ENCODE measurements at regions not wholly inside any gene's neighbourhood (a gene's known extent, or its start where the extent isn't known, plus 50 kb on each side); places are given as distances from the start of the nearest gene placed in this dataset.

DNA sequence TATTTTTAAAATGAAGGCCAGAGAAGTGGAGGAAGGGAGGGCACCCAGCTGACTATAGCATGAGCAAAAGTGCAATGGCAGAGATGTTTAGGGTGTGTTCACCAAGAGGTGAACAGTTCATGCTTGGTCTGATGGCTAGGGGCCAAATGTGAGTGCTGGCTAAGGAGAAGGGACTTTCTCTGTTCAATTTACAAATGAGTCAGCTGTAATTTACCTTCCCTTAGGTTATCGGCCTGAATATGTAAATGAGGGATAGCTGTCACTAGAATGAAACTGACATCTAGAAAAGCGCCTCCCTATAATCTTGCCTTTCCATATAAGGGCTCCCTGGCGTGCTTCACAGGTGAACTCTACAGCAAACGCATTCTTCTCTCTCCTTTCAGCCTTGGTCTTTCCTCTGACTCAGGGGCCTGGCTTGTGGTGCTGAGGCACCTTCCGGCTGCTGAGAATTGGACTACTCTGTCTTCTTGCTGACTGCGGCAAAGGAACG lies 114.7 kb upstream of the BACH2 start (continued):
- TF ChIP-seq, protein P1, sequence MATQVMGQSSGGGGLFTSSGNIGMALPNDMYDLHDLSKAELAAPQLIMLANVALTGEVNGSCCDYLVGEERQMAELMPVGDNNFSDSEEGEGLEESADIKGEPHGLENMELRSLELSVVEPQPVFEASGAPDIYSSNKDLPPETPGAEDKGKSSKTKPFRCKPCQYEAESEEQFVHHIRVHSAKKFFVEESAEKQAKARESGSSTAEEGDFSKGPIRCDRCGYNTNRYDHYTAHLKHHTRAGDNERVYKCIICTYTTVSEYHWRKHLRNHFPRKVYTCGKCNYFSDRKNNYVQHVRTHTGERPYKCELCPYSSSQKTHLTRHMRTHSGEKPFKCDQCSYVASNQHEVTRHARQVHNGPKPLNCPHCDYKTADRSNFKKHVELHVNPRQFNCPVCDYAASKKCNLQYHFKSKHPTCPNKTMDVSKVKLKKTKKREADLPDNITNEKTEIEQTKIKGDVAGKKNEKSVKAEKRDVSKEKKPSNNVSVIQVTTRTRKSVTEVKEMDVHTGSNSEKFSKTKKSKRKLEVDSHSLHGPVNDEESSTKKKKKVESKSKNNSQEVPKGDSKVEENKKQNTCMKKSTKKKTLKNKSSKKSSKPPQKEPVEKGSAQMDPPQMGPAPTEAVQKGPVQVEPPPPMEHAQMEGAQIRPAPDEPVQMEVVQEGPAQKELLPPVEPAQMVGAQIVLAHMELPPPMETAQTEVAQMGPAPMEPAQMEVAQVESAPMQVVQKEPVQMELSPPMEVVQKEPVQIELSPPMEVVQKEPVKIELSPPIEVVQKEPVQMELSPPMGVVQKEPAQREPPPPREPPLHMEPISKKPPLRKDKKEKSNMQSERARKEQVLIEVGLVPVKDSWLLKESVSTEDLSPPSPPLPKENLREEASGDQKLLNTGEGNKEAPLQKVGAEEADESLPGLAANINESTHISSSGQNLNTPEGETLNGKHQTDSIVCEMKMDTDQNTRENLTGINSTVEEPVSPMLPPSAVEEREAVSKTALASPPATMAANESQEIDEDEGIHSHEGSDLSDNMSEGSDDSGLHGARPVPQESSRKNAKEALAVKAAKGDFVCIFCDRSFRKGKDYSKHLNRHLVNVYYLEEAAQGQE (IDR thresholded peaks at IDR 0.05; ENCODE audit: unreplicated experiment) = no peak
- TF ChIP-seq, protein P2, sequence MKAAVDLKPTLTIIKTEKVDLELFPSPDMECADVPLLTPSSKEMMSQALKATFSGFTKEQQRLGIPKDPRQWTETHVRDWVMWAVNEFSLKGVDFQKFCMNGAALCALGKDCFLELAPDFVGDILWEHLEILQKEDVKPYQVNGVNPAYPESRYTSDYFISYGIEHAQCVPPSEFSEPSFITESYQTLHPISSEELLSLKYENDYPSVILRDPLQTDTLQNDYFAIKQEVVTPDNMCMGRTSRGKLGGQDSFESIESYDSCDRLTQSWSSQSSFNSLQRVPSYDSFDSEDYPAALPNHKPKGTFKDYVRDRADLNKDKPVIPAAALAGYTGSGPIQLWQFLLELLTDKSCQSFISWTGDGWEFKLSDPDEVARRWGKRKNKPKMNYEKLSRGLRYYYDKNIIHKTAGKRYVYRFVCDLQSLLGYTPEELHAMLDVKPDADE (IDR thresholded peaks at IDR 0.05) = no peak

DNA sequence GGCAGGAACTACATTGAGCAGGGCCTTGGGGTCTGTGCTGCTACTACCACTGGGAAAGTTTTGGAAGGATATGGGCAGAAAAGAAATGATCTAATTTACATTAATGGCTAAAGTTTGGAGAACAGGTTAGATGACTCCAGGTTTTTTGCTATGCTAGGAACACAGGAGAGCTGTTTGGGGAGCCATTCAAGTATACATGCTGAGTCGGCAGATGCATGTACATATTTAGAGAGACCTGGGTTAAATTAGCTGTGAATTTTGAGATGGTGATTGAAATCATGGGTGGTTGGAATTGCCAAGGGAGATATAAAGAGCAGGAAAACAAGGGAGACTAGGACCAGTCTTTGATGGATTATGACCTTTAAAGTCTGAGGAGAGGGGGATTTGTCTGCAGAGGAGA lies 113.1 kb upstream of the BACH2 start:
- Histone ChIP-seq H3K9me2 (ENCODE audit: insufficient read depth) (0 out of 2 replicates have a peak, but pooled peaks cover 3% of the 10 kb centered on the region), H3K4me2 (no peak overlapping the region), H3K79me2 (replicated peaks; ENCODE audit: insufficient read depth) (no peaks in the 10 kb centered on the region), H4K20me1 (replicated peaks; ENCODE audit: insufficient read depth) (no peaks in the 10 kb centered on the region), H3K4me3 (no peak overlapping the region), H3K4me1 (ENCODE audit: insufficient read depth) (peaks cover 18% of the 10 kb centered on the region), H3F3A (replicated peaks; ENCODE audit: low read depth) (no peaks in the 10 kb centered on the region; the same call in 1 of the 2 replicates), H3K36me3 (ENCODE audit: insufficient read depth) (no peaks in the 10 kb centered on the region), H3K27me3 (ENCODE audit: insufficient read depth) (no peaks in the 10 kb centered on the region), H3K27ac (ENCODE audit: low read depth) (no peak overlapping the region), H2AFZ (no peak overlapping the region)
- ATAC-seq = no peak
- H3K9me3 Mint-ChIP-seq = peaks cover 10% of the 10 kb centered on the region; the same call in 2 of the 3 replicates
- DNase-seq (ENCODE audit: low spot score) = no peak
- H3K27me3 Mint-ChIP-seq (ENCODE audit: insufficient read depth, low read depth, poor library complexity) = peaks cover 10% of the 10 kb centered on the region
- H3K36me3 Mint-ChIP-seq (ENCODE audit: low read depth) = no peaks in the 10 kb centered on the region; the same call in 2 of the 3 replicates
- no peak overlapping the region for H3K4me3 Mint-ChIP-seq
- no peak overlapping the region for H3K27ac Mint-ChIP-seq
- peaks cover 26% of the 10 kb centered on the region for H3K4me1 Mint-ChIP-seq
- TF ChIP-seq EZH2phosphoT487 (IDR thresholded peaks at IDR 0.05; ENCODE audit: unreplicated experiment) (no peak), STAT1 (IDR thresholded peaks at IDR 0.05; ENCODE audit: unreplicated experiment) (no peak), CREB1 (CRISPR knock-in tag; IDR thresholded peaks at IDR 0.05; ENCODE audit: low read depth) (no peak), JUNB (IDR thresholded peaks at IDR 0.05; ENCODE audit: unreplicated experiment) (no peak), POLR2AphosphoS5 (IDR thresholded peaks at IDR 0.05; ENCODE audit: low read depth) (no peak), ZNF114 (CRISPR knock-in tag; IDR thresholded peaks at IDR 0.05) (no peak), NANOG (IDR thresholded peaks at IDR 0.05; ENCODE audit: borderline replicate concordance) (no peak), ZNF331 (CRISPR knock-in tag; IDR thresholded peaks at IDR 0.05; ENCODE audit: low read depth) (no peak)
- TF ChIP-seq, protein P1 (IDR thresholded peaks at IDR 0.05; ENCODE audit: unreplicated experiment) = no peak
- TF ChIP-seq, protein P3, sequence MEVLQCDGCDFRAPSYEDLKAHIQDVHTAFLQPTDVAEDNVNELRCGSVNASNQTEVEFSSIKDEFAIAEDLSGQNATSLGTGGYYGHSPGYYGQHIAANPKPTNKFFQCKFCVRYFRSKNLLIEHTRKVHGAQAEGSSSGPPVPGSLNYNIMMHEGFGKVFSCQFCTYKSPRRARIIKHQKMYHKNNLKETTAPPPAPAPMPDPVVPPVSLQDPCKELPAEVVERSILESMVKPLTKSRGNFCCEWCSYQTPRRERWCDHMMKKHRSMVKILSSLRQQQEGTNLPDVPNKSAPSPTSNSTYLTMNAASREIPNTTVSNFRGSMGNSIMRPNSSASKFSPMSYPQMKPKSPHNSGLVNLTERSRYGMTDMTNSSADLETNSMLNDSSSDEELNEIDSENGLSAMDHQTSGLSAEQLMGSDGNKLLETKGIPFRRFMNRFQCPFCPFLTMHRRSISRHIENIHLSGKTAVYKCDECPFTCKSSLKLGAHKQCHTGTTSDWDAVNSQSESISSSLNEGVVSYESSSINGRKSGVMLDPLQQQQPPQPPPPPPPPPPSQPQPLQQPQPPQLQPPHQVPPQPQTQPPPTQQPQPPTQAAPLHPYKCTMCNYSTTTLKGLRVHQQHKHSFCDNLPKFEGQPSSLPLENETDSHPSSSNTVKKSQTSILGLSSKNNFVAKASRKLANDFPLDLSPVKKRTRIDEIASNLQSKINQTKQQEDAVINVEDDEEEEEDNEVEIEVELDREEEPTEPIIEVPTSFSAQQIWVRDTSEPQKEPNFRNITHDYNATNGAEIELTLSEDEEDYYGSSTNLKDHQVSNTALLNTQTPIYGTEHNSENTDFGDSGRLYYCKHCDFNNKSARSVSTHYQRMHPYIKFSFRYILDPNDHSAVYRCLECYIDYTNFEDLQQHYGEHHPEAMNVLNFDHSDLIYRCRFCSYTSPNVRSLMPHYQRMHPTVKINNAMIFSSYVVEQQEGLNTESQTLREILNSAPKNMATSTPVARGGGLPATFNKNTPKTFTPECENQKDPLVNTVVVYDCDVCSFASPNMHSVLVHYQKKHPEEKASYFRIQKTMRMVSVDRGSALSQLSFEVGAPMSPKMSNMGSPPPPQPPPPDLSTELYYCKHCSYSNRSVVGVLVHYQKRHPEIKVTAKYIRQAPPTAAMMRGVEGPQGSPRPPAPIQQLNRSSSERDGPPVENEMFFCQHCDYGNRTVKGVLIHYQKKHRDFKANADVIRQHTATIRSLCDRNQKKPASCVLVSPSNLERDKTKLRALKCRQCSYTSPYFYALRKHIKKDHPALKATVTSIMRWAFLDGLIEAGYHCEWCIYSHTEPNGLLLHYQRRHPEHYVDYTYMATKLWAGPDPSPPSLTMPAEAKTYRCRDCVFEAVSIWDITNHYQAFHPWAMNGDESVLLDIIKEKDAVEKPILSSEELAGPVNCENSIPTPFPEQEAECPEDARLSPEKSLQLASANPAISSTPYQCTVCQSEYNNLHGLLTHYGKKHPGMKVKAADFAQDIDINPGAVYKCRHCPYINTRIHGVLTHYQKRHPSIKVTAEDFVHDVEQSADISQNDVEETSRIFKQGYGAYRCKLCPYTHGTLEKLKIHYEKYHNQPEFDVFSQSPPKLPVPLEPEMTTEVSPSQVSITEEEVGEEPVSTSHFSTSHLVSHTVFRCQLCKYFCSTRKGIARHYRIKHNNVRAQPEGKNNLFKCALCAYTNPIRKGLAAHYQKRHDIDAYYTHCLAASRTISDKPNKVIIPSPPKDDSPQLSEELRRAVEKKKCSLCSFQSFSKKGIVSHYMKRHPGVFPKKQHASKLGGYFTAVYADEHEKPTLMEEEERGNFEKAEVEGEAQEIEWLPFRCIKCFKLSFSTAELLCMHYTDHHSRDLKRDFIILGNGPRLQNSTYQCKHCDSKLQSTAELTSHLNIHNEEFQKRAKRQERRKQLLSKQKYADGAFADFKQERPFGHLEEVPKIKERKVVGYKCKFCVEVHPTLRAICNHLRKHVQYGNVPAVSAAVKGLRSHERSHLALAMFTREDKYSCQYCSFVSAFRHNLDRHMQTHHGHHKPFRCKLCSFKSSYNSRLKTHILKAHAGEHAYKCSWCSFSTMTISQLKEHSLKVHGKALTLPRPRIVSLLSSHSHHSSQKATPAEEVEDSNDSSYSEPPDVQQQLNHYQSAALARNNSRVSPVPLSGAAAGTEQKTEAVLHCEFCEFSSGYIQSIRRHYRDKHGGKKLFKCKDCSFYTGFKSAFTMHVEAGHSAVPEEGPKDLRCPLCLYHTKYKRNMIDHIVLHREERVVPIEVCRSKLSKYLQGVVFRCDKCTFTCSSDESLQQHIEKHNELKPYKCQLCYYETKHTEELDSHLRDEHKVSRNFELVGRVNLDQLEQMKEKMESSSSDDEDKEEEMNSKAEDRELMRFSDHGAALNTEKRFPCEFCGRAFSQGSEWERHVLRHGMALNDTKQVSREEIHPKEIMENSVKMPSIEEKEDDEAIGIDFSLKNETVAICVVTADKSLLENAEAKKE (CRISPR knock-in tag; IDR thresholded peaks at IDR 0.05) = no peak
